Testis (tissue), 2 donors: ENCODE measurements at regions not wholly inside any gene's neighbourhood (a gene's known extent, or its start where the extent isn't known, plus 50 kb on each side); places are given as distances from the start of the nearest gene placed in this dataset.
"Not testable (repeated sequence)": the region's sequence is repeated elsewhere in the genome, so short reads cannot be mapped to it uniquely, and the experiment has no call there.

Experiments
- CTCF ChIP-seq, 3 experiments: fragments of 450-650 bp in 2 of 3; fragments of 200-600 bp in 1 of 3; sonication (generic) in 1 of 3; IDR thresholded peaks; one replicate each; pipeline ENCODE4 v1.5.1; 2016 to 2019; ENCODE audit warnings: antibody characterized with exemption in 3 of 3, mild to moderate bottlenecking in 2 of 3, moderate library complexity in 1 of 3
- POLR2A ChIP-seq: fragments of 450-650 bp; IDR thresholded peaks from one replicate; pipeline ENCODE4 v1.6.1; 2017; ENCODE audit warnings: antibody characterized with exemption, mild to moderate bottlenecking, moderate library complexity

DNA sequence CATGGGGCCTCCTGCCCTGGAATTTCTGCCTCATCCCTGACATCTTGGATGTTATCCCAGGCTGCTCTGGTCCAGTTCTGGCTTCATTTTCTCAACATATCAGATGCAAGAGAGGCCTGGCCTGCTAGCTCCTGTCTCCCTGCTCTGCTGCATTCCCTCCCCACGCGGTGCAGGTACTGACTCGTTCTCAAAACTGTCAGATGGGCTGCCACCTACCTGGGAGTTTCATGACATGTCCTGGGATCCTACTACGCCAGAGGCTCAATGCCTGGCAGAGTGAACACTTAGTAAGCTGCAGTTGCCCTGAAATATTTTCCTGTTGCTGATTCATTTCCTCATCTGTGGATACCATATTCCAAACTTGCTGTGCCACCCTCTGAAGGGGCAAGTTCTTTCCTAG is 126.7 kb upstream of the PLGLB2 start:
- TF ChIP-seq CTCF (IDR thresholded peaks at IDR 0.05); POLR2A: not testable (repeated sequence)
